ENCODE measurements at regions not wholly inside any gene's neighbourhood (a gene's known extent, or its start where the extent isn't known, plus 50 kb on each side); places are given as distances from the start of the nearest gene placed in this dataset.

GRCh38 chr1:147811273-147811672 lies 50.9 kb upstream of the GJA5 start:
- DNase-seq (ENCODE audit: low spot score): no peak
- no peak for TF ChIP-seq CTCF (IDR thresholded peaks at IDR 0.05; ENCODE audit: extremely low read depth, missing control alignments)

DNA sequence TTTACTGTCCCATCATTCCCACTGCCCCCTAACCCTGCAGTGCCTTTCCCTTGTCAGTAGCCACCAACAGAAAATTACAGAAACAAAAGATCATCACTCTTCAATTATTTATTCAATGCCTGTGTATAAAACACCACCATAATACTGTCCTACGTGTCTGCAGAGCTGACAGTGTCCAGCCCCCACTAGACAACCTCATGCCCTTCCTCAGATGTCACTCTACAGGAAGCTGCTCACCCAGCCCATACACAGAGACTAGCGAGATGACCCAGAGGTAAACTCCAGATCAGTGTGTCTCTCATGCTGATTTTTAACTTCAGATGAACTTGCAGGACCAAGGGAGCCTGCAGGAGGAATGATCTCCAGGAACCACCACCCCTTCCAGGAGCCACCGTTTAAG lies 51.3 kb upstream of the GJA5 start:
- TF ChIP-seq CTCF (IDR thresholded peaks at IDR 0.05; ENCODE audit: extremely low read depth, missing control alignments): no peak
- no peak for DNase-seq (ENCODE audit: low spot score)

DNA sequence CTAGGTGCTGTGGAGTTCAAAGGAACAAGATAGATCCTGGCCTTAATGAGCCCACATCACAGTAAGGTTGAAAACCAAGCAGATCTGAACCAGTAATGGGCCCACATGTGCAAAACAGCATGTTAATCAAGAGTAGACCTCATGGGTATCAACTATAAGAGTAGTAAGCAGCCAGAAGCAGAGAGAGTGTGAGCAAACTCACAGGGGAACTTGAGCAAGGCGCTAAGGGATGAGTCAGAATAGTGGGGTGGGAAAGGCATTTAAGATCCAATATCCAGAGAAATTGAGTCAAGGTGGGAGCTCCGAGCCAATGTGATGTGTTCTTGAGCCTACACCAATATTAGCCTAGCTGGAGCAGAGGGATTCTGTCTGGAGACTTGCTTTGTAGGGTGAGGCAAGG lies 52.4 kb upstream of the GJA5 start:
- TF ChIP-seq CTCF (IDR thresholded peaks at IDR 0.05; ENCODE audit: extremely low read depth, missing control alignments): no peak
- DNase-seq (ENCODE audit: low spot score): no peak

DNA sequence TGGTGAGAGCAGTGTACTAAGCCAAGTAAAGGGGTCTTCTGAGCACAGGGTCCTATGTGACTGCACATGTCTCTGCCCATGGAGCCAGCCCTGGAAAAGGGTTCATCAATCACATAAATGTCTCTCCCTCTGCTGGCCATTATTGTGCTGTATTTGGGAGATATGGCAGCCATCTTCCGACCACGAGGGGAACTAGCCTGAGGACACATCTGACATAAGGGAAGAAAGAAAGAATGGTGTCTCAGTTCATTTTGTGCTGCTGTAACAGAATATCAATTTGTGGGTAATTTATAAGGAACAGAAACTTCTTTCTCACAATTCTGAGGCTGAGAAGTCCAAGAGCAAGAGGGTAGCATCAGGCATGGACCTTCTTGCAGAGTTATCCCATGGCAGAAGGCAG lies 55.1 kb upstream of the GJA5 start:
- TF ChIP-seq CTCF (IDR thresholded peaks at IDR 0.05; ENCODE audit: extremely low read depth, missing control alignments): no peak
- no peak for DNase-seq (ENCODE audit: low spot score)

- no peak for TF ChIP-seq CTCF (IDR thresholded peaks at IDR 0.05; ENCODE audit: extremely low read depth, missing control alignments)
- DNase-seq (ENCODE audit: low spot score): no peak
Observed at GRCh38 chr1:147820761-147821297, 60.4 kb upstream of the GJA5 start.

DNA sequence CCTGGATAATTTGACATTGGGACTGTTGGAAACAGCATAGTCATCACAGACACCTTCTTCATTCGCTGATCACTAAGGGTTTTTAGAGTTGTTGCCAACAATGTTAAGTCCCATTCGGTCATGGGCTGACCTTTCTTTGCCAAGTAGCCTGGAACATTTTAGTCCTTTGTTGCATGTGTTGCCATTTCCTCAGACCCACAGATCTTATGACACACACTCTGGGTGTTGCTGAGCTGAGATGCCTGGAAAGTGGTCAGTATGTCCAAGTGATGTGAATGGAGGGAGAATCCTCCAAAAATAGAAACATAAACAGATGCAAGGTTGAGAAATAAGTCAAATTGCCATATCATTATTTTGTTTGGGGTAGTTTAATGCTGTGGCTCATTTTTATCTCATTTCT lies 61.5 kb upstream of the GJA5 start:
- TF ChIP-seq CTCF (IDR thresholded peaks at IDR 0.05; ENCODE audit: extremely low read depth, missing control alignments): no peak
- DNase-seq (ENCODE audit: low spot score): no peak

- no peak for DNase-seq (ENCODE audit: low spot score)
- TF ChIP-seq CTCF (IDR thresholded peaks at IDR 0.05; ENCODE audit: extremely low read depth, missing control alignments): no peak
Observed at GRCh38 chr1:147822292-147822691, 61.9 kb upstream of the GJA5 start.

Data from GM20000 (cell line).